Stomach (tissue), 8 donors: ENCODE measurements at regions not wholly inside any gene's neighbourhood (a gene's known extent, or its start where the extent isn't known, plus 50 kb on each side); places are given as distances from the start of the nearest gene placed in this dataset.

Experiments used
- DNase-seq, 2 donors: peaks; one replicate each; pipeline versions ENCODE4 v3.0.0 to v3.0.0-alpha.2; 2013 to 2019
- H3K27ac ChIP-seq, 5 donors: fragments of 200-600 bp in 4 of 5; sonication (generic) in 4 of 5; one replicate each; pipeline ENCODE4 v1.5.1; 2013 to 2019; ENCODE audit warnings: mild to moderate bottlenecking in 1 of 5, moderate library complexity in 1 of 5
- H3K27me3 ChIP-seq, 3 donors: fragments of 200-600 bp; sonication (generic); one replicate each; pipeline ENCODE4 v1.5.1; 2017 to 2019; ENCODE audit warnings: mixed run types in 1 of 3
- H3K36me3 ChIP-seq, 4 donors: fragments of 200-600 bp; sonication (generic); 1 replicate in 3 of 4; 2 replicates in 1 of 4; pipeline ENCODE4 v1.5.1; 2016 to 2019
- H3K4me1 ChIP-seq, 4 donors: fragments of 200-600 bp; sonication (generic); one replicate each; pipeline ENCODE4 v1.5.1; 2016 to 2019
- H3K4me3 ChIP-seq, 4 donors: fragments of 200-600 bp; sonication (generic) in 3 of 4; one replicate each; pipeline ENCODE4 v1.5.1; 2016 to 2019; ENCODE audit warnings: mild to moderate bottlenecking in 1 of 4
- H3K9me3 ChIP-seq, 4 donors: fragments of 200-600 bp; sonication (generic); one replicate each; pipeline ENCODE4 v1.5.1; 2016 to 2019
- EP300 ChIP-seq: sonication (generic); formaldehyde crosslinking; IDR thresholded peaks from one replicate; pipeline ENCODE4 v1.6.1; 2017; ENCODE audit warnings: antibody characterized with exemption
- POLR2A ChIP-seq, 4 donors: fragments of 450-650 bp; IDR thresholded peaks; one replicate each; pipeline ENCODE4 v1.6.1; 2016; ENCODE audit warnings: antibody characterized with exemption in 4 of 4, control low read depth in 2 of 4, mild to moderate bottlenecking in 1 of 4, moderate library complexity in 1 of 4
- POLR2AphosphoS5 ChIP-seq, 3 donors: sonication (generic); formaldehyde crosslinking; IDR thresholded peaks; one replicate each; pipeline ENCODE4 v1.6.1; 2016; ENCODE audit warnings: antibody characterized with exemption in 3 of 3
- WGBS, 5 donors: extraction: QIAGEN DNeasy Blood & Tissue Kit in 3 of 5; methylation state at CpG; one replicate each; pipeline versions ENCODE4 v1.1.5 to v1.1.7; 2013 to 2018; 5-methylcytosine and 5-hydroxymethylcytosine counted together
- intact Hi-C: fragments of 100-400 bp; cut with DNase I; formaldehyde crosslinking; loops from one replicate; pipeline ENCODE4 v1.15.1; 2023; ENCODE audit warnings: low total_unique reads
- TF ChIP-seq, protein P1 (sequence below), 7 experiments: fragments of 450-650 bp in 4 of 7; fragments of 200-600 bp in 3 of 7; sonication (generic) in 3 of 7; IDR thresholded peaks; one replicate each; pipeline ENCODE4 v1.5.1; 2016 to 2019; ENCODE audit warnings: antibody characterized with exemption in 7 of 7, control low read depth in 2 of 7, mild to moderate bottlenecking in 1 of 7
- donor health status: healthy with polysubstance abuse.
- donor health status: Bipolar disorder and iron deficiency.
- donor health status: healthy.

DNA sequence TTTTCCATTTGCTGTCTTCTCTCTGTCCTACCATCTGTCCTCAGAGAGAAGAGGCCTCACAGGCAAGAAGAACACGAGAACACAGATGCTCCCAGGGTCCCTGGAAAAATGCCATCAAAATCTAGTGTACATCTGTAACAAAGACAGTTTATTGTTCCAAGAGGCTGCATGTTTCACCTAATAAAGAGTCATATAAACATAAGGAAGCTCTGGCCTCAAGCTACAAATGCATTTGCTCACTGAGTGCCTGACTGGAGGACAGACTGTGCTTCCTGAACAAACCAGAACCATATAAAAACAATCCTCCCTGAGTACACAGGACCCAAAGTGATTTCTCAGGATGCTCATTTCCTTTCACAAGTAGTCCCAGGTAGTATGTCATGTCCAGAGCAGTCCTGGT is 76.3 kb upstream of the SLC44A3 start:
- peaks cover 0 to 8% (median 0%) of the 10 kb centered on the region in 4 donors for H3K4me1 ChIP-seq
- TF ChIP-seq, protein P1, sequence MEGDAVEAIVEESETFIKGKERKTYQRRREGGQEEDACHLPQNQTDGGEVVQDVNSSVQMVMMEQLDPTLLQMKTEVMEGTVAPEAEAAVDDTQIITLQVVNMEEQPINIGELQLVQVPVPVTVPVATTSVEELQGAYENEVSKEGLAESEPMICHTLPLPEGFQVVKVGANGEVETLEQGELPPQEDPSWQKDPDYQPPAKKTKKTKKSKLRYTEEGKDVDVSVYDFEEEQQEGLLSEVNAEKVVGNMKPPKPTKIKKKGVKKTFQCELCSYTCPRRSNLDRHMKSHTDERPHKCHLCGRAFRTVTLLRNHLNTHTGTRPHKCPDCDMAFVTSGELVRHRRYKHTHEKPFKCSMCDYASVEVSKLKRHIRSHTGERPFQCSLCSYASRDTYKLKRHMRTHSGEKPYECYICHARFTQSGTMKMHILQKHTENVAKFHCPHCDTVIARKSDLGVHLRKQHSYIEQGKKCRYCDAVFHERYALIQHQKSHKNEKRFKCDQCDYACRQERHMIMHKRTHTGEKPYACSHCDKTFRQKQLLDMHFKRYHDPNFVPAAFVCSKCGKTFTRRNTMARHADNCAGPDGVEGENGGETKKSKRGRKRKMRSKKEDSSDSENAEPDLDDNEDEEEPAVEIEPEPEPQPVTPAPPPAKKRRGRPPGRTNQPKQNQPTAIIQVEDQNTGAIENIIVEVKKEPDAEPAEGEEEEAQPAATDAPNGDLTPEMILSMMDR (IDR thresholded peaks at IDR 0.05), result no peak
- TF ChIP-seq POLR2AphosphoS5 (IDR thresholded peaks at IDR 0.05) (no peak), POLR2A (IDR thresholded peaks at IDR 0.05) (no peak), EP300 (no peak)
- H3K9me3 ChIP-seq, result no peaks in the 10 kb centered on the region
- intact Hi-C loops, result no loop called here
- WGBS, 5 donors, result 62 to 88% (median 73%) methylated on average over 1 of the region's 1 CpG
- H3K27me3 ChIP-seq, result no peaks in the 10 kb centered on the region
- peak overlapping the region in 1 of 5 donors; percentile 27 for H3K27ac ChIP-seq
- no peaks in the 10 kb centered on the region for H3K36me3 ChIP-seq
- H3K4me3 ChIP-seq, result no peak overlapping the region
- peak in 1 of 2 donors; percentile 25 for DNase-seq

DNA sequence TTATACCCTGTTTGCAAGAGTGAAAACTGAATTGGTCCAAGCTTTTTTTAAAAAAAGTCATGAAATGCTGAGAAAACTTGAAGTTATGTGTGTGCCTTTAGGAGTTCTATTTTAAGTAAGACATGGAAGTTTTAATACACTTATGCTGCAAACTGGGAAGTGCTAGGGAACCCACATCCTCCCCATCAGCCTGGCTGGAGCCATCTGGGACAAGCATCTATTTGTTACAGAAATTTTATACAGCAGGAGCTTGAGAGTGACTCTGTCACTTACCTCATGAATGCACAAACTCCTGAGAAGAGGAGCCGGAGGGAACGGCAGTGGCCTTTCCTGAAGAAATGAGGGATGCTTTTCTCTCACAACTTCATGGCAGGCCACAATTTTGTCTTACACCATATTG is 78.2 kb upstream of the SLC44A3 start:
- no peak for DNase-seq
- intact Hi-C loops, result no loop called here
- H3K27ac ChIP-seq, result no peak overlapping the region
- TF ChIP-seq POLR2AphosphoS5 (IDR thresholded peaks at IDR 0.05) (no peak), EP300 (no peak), POLR2A (IDR thresholded peaks at IDR 0.05) (no peak)
- TF ChIP-seq, protein P1 (IDR thresholded peaks at IDR 0.05), result no peak
- no peak overlapping the region for H3K4me3 ChIP-seq
- 94 to 98% (median 95%) methylated on average over 2 of the region's 2 CpGs for WGBS, 5 donors
- peaks cover 0 to 14% (median 3%) of the 10 kb centered on the region in 4 donors for H3K4me1 ChIP-seq
- H3K27me3 ChIP-seq, result no peaks in the 10 kb centered on the region
- no peaks in the 10 kb centered on the region for H3K36me3 ChIP-seq
- H3K9me3 ChIP-seq, result no peaks in the 10 kb centered on the region

DNA sequence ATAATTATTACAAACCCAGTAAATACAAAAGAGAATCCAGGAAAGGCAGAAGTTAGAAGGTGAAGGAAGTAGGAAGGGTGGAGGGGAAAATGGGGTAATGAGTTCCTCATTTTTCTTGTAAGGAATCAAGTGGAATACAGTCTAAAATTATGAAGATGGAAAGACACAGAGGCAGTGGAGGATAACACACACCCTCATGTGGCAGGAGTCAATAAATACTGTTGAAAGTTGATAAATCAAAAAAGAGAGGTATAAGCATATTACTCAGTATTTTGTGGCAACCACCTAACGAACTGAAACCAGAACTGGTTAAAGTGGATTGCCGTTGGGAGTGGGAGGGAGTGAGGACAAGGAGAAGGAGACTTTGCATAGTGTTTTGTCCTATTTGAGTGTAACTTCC is 78.6 kb upstream of the SLC44A3 start:
- intact Hi-C loops, result no loop called here
- H3K4me3 ChIP-seq, result no peak overlapping the region
- TF ChIP-seq POLR2A (IDR thresholded peaks at IDR 0.05), result no peak
- TF ChIP-seq, protein P1 (IDR thresholded peaks at IDR 0.05), result no peak
- TF ChIP-seq EP300, result no peak
- no peak for TF ChIP-seq POLR2AphosphoS5 (IDR thresholded peaks at IDR 0.05)
- H3K27me3 ChIP-seq, result no peaks in the 10 kb centered on the region
- 58 to 65% (median 63%) methylated on average over 2 of the region's 2 CpGs for WGBS, 5 donors
- H3K9me3 ChIP-seq, result no peaks in the 10 kb centered on the region
- H3K27ac ChIP-seq, result no peak overlapping the region
- DNase-seq, result no peak
- peaks cover 0 to 18% (median 3%) of the 10 kb centered on the region in 4 donors for H3K4me1 ChIP-seq
- no peaks in the 10 kb centered on the region for H3K36me3 ChIP-seq

DNA sequence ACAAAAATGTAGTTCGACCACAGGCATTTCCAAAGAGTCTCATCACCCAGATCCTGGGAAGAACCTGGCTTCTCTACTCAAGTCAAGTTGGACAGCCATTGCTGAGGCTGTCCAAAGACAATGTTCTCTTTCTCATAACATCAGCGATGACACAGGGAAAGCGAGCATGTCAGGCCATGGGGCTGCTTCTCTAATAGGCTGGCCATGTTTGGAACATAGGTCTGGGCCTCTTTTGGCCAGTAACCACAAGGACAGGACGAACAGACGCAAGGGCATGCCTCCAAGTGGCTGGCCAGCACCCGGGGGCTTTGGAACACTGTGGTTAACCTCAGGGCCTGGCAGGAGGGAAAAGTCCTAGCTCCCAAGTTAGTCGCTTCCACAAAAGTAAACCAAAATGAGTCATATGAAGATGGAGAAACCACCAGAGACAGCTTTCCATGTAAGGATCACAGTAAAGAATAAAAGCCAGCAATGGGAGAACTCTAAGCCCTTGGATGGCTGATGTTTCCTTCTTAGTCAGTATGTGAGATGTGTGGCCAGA is 80.6 kb upstream of the SLC44A3 start:
- intact Hi-C loops, result no loop called here
- TF ChIP-seq EP300 (no peak), POLR2A (IDR thresholded peaks at IDR 0.05) (no peak), POLR2AphosphoS5 (IDR thresholded peaks at IDR 0.05) (peak in 1 of 3 donors; percentile 6)
- TF ChIP-seq, protein P1 (IDR thresholded peaks at IDR 0.05), result no peak
- Histone ChIP-seq H3K4me1 (peaks cover 8 to 31% (median 14%) of the 10 kb centered on the region in 4 donors), H3K4me3 (no peak overlapping the region), H3K9me3 (no peaks in the 10 kb centered on the region), H3K27me3 (no peaks in the 10 kb centered on the region), H3K36me3 (no peaks in the 10 kb centered on the region), H3K27ac (peak overlapping the region in 1 of 5 donors; percentile 7)
- WGBS, 5 donors, result 70 to 80% (median 74%) methylated on average over 7 of the region's 7 CpGs
- DNase-seq, result no peak
